Heart left ventricle (tissue), 13 donors: ENCODE measurements at regions not wholly inside any gene's neighbourhood (a gene's known extent, or its start where the extent isn't known, plus 50 kb on each side); places are given as distances from the start of the nearest gene placed in this dataset.
"Not testable (repeated sequence)": the region's sequence is repeated elsewhere in the genome, so short reads cannot be mapped to it uniquely, and the experiment has no call there.

Experiments used
- POLR2A ChIP-seq, 2 donors: fragments of 450-650 bp; IDR thresholded peaks; one replicate each; pipeline ENCODE4 v1.6.1; 2017; ENCODE audit warnings: antibody characterized with exemption in 2 of 2, mild to moderate bottlenecking in 2 of 2, moderate library complexity in 2 of 2
- TF ChIP-seq, protein P1 (sequence below), 12 donors: fragments of 200-600 bp; sonication (generic) in 4 of 12; IDR thresholded peaks; one replicate each; pipeline versions ENCODE4 v1.5.0 to v1.8.0; 2018 to 2022; ENCODE audit warnings: antibody characterized with exemption in 12 of 12, mild to moderate bottlenecking in 5 of 12
- donor health status: ischemic (EF 13 %, LVEDD 7.1; RV severe dilation, severe dysfunction).
- donor health status: DM: no; HTN: yes; CAD: no.
- donor health status: DM: no; HTN: no; CAD: no.
- donor health status: ischemic (EF 25% LVEDD 6.9; RV normal size, moderate dysfunction).
- donor health status: ischemic (EF 25% LVEDD 5.7; RV mildly dilated, moderate dysfunction).
- donor health status: ischemic (EF 35%, LVEDD 5.7; RV mildly dilated, moderate dysfunction).
- donor health status: nonischemic (EF 11% LVEDD 7.7; RV severe dilation, severe dysfunction).
- donor health status: DM: yes; HTN: yes; CAD: no.
- donor health status: PGD.
- donor health status: ischemic (EF 29% LVEDD 5.4; RV normal size, mild dysfunction).
- donor health status: nonischemic (EF 23%, LVEDD 6.1; RV moderate dilation, normal function).

DNA sequence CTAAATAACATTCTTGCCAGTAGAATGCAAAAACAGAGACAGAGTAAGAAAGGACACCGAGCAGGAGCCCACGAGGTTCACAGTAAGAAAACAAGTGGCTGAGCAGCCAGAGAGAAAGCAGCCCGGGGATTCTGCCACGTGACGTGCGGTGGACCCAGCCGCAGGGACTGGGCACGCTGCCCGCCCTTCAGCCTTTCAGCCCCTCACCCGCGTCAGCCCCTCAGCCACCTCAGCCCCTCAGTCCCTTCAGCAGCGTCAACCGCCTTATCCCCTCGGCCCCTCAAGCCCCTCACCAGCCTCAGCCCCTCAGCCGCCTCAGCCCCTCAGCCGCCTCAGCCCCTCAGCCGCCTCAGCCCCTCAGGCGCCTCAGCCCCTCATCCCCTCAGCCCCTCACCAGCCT, 1532.2 kb downstream of the REEP3 start:
- TF ChIP-seq, protein P1, sequence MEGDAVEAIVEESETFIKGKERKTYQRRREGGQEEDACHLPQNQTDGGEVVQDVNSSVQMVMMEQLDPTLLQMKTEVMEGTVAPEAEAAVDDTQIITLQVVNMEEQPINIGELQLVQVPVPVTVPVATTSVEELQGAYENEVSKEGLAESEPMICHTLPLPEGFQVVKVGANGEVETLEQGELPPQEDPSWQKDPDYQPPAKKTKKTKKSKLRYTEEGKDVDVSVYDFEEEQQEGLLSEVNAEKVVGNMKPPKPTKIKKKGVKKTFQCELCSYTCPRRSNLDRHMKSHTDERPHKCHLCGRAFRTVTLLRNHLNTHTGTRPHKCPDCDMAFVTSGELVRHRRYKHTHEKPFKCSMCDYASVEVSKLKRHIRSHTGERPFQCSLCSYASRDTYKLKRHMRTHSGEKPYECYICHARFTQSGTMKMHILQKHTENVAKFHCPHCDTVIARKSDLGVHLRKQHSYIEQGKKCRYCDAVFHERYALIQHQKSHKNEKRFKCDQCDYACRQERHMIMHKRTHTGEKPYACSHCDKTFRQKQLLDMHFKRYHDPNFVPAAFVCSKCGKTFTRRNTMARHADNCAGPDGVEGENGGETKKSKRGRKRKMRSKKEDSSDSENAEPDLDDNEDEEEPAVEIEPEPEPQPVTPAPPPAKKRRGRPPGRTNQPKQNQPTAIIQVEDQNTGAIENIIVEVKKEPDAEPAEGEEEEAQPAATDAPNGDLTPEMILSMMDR (IDR thresholded peaks at IDR 0.05), result not testable (repeated sequence)
- TF ChIP-seq POLR2A (IDR thresholded peaks at IDR 0.05), result not testable (repeated sequence)
